ENCODE measurements at regions not wholly inside any gene's neighbourhood (a gene's known extent, or its start where the extent isn't known, plus 50 kb on each side); places are given as distances from the start of the nearest gene placed in this dataset.

DNA sequence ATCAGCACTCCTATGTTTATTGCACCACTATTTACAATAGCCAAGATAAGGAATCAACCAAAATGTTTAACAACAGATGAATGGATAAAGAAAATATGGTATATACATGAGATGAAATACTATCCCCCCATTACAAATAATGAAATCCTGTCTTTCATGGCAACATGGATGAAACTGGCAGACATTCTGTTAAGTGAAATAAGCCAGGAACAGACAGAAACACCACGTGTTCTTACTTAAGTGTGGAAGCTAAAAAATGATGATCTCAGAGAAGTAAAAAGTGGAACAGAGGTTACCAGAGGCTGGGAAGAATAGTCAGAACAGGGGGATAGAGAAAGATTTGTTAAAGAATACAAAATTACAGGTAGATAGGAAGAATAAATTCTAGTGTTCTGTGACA, 113.7 kb upstream of the MDM1 start:
- ChIA-PET CTCF (no interaction called here), POLR2A (no interaction called here)
- no peaks in the 10 kb centered on the region for H3K36me3 Mint-ChIP-seq (ENCODE audit: insufficient read depth, unreplicated experiment)
- TF ChIP-seq, protein P1, sequence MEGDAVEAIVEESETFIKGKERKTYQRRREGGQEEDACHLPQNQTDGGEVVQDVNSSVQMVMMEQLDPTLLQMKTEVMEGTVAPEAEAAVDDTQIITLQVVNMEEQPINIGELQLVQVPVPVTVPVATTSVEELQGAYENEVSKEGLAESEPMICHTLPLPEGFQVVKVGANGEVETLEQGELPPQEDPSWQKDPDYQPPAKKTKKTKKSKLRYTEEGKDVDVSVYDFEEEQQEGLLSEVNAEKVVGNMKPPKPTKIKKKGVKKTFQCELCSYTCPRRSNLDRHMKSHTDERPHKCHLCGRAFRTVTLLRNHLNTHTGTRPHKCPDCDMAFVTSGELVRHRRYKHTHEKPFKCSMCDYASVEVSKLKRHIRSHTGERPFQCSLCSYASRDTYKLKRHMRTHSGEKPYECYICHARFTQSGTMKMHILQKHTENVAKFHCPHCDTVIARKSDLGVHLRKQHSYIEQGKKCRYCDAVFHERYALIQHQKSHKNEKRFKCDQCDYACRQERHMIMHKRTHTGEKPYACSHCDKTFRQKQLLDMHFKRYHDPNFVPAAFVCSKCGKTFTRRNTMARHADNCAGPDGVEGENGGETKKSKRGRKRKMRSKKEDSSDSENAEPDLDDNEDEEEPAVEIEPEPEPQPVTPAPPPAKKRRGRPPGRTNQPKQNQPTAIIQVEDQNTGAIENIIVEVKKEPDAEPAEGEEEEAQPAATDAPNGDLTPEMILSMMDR (IDR thresholded peaks at IDR 0.05; ENCODE audit: unreplicated experiment) = no peak
- no peak for DNase-seq (ENCODE audit: unreplicated experiment)
- H3K27me3 Mint-ChIP-seq (ENCODE audit: insufficient read depth, unreplicated experiment) = no peaks in the 10 kb centered on the region
- H3K9me3 Mint-ChIP-seq (ENCODE audit: unreplicated experiment) = peaks cover 7% of the 10 kb centered on the region
- H3K27ac Mint-ChIP-seq (ENCODE audit: low read depth, unreplicated experiment) = no peak overlapping the region
- H3K4me3 Mint-ChIP-seq (ENCODE audit: unreplicated experiment) = no peak overlapping the region
- BruUV-seq (replicated peaks) = no TSS peak
- intact Hi-C loops (cut with micrococcal nuclease) = no loop called here
- H3K4me1 Mint-ChIP-seq (ENCODE audit: insufficient read depth, unreplicated experiment) = peaks cover under 1% of the 10 kb centered on the region

- peaks cover 6% of the 10 kb centered on the region for H3K4me1 Mint-ChIP-seq (ENCODE audit: insufficient read depth, unreplicated experiment)
- H3K36me3 Mint-ChIP-seq (ENCODE audit: insufficient read depth, unreplicated experiment) = no peaks in the 10 kb centered on the region
- no peak overlapping the region for H3K4me3 Mint-ChIP-seq (ENCODE audit: unreplicated experiment)
- H3K9me3 Mint-ChIP-seq (ENCODE audit: unreplicated experiment) = peaks cover 7% of the 10 kb centered on the region
- ChIA-PET POLR2A (no interaction called here), CTCF (no interaction called here)
- H3K27me3 Mint-ChIP-seq (ENCODE audit: insufficient read depth, unreplicated experiment) = no peaks in the 10 kb centered on the region
- no peak overlapping the region for H3K27ac Mint-ChIP-seq (ENCODE audit: low read depth, unreplicated experiment)
- BruUV-seq (replicated peaks) = no TSS peak
- TF ChIP-seq, protein P1 (IDR thresholded peaks at IDR 0.05; ENCODE audit: unreplicated experiment) = no peak
- intact Hi-C loops (cut with micrococcal nuclease) = no loop called here
- no peak for DNase-seq (ENCODE audit: unreplicated experiment)
Measured at GRCh38 chr12:68446384-68446783, 114.2 kb upstream of the MDM1 start.

GRCh38 chr12:68446901-68447796, 115.0 kb upstream of the MDM1 start:
- peaks cover 7% of the 10 kb centered on the region for H3K9me3 Mint-ChIP-seq (ENCODE audit: unreplicated experiment)
- no peak overlapping the region for H3K27ac Mint-ChIP-seq (ENCODE audit: low read depth, unreplicated experiment)
- POLR2A ChIA-PET = interaction anchor here (0.7 kb wide), 1 partner anchor 54 kb away, joined by 5 read pairs; no protein-coding TSS in a partner anchor
- no peaks in the 10 kb centered on the region for H3K27me3 Mint-ChIP-seq (ENCODE audit: insufficient read depth, unreplicated experiment)
- H3K4me1 Mint-ChIP-seq (ENCODE audit: insufficient read depth, unreplicated experiment) = peaks cover 9% of the 10 kb centered on the region
- no TSS peak for BruUV-seq (replicated peaks)
- intact Hi-C loops (cut with micrococcal nuclease) = no loop called here
- TF ChIP-seq, protein P1 (IDR thresholded peaks at IDR 0.05; ENCODE audit: unreplicated experiment) = no peak
- CTCF ChIA-PET = no interaction called here
- no peak for DNase-seq (ENCODE audit: unreplicated experiment)
- no peak overlapping the region for H3K4me3 Mint-ChIP-seq (ENCODE audit: unreplicated experiment)
- no peaks in the 10 kb centered on the region for H3K36me3 Mint-ChIP-seq (ENCODE audit: insufficient read depth, unreplicated experiment)

DNA sequence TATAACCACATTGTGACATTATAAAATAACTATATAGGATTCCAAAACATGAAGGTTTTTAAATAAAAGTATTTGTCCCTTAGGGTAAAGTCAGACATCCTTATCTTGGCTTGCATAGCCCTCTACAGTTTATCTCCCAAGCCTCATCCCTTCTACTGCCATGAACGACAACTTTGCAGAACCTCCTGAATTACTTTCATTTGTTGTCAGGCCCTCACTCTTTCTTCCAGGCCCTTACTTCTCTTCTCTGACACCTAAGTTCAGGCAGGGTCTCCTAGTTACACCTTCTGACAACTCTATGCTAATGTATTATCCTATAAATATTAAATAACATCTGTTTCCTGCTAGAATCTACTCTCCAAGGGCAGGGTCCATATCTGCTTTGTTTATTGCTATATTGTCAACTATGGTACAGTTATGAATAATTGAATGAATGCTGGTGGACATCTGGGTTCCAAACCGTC, 115.7 kb upstream of the MDM1 start:
- Mint-ChIP-seq H3K4me1 (ENCODE audit: insufficient read depth, unreplicated experiment) (peaks cover 9% of the 10 kb centered on the region), H3K9me3 (ENCODE audit: unreplicated experiment) (peaks cover 7% of the 10 kb centered on the region), H3K4me3 (ENCODE audit: unreplicated experiment) (no peak overlapping the region), H3K27me3 (ENCODE audit: insufficient read depth, unreplicated experiment) (no peaks in the 10 kb centered on the region), H3K36me3 (ENCODE audit: insufficient read depth, unreplicated experiment) (no peaks in the 10 kb centered on the region), H3K27ac (ENCODE audit: low read depth, unreplicated experiment) (no peak overlapping the region)
- no TSS peak for BruUV-seq (replicated peaks)
- CTCF ChIA-PET = no interaction called here
- POLR2A ChIA-PET = interaction anchor here (1.1 to 1.3 kb wide), 2 partner anchors 8 to 9 kb away, joined by 3 read pairs; no protein-coding TSS in a partner anchor
- TF ChIP-seq, protein P1 (IDR thresholded peaks at IDR 0.05; ENCODE audit: unreplicated experiment) = no peak
- intact Hi-C loops (cut with micrococcal nuclease) = no loop called here
- DNase-seq (ENCODE audit: unreplicated experiment) = no peak

Measured in MCF 10A (cell line).